HUES6 (cell line): ENCODE measurements at regions not wholly inside any gene's neighbourhood (a gene's known extent, or its start where the extent isn't known, plus 50 kb on each side); places are given as distances from the start of the nearest gene placed in this dataset.

Source experiments
- H3K27ac ChIP-seq: 2 replicates; pipeline ENCODE4 v1.7.0; 2013; ENCODE audit warnings: low read depth, mild to moderate bottlenecking, low read length, inconsistent platforms
- H3K27me3 ChIP-seq: 2 replicates; pipeline ENCODE4 v1.6.1; 2013; ENCODE audit warnings: low read length; ENCODE audit not compliant: control insufficient read depth, insufficient read depth
- H3K36me3 ChIP-seq: 2 replicates; pipeline ENCODE4 v1.6.1; 2013; ENCODE audit warnings: low read length; ENCODE audit not compliant: control insufficient read depth, insufficient read depth
- H3K4me1 ChIP-seq: 2 replicates; pipeline ENCODE4 v1.6.1; 2013; ENCODE audit warnings: low read length; ENCODE audit not compliant: control insufficient read depth, insufficient read depth
- H3K4me3 ChIP-seq: 2 replicates; pipeline ENCODE4 v1.5.1; 2013; ENCODE audit warnings: low read depth, low read length
- H3K9ac ChIP-seq: one replicate; pipeline ENCODE4 v1.6.1; 2013; ENCODE audit warnings: mild to moderate bottlenecking, low read length
- H3K9me3 ChIP-seq: 2 replicates; pipeline ENCODE4 v1.6.1; 2013; ENCODE audit warnings: low read depth, low read length; ENCODE audit not compliant: control insufficient read depth, insufficient read depth

GRCh38 chr6:168988280-168988679 lies 265.4 kb downstream of the THBS2 start:
- Histone ChIP-seq H3K27ac (no peak overlapping the region), H3K4me3 (no peak overlapping the region), H3K36me3 (no peaks in the 10 kb centered on the region), H3K27me3 (no peaks in the 10 kb centered on the region), H3K9me3 (0 out of 2 replicates have a peak, but pooled peaks cover 5% of the 10 kb centered on the region), H3K4me1 (no peaks in the 10 kb centered on the region), H3K9ac (no peak overlapping the region)

GRCh38 chr6:168985705-168986104 lies 267.9 kb downstream of the THBS2 start:
- Histone ChIP-seq H3K4me1 (no peaks in the 10 kb centered on the region), H3K27me3 (no peaks in the 10 kb centered on the region), H3K9ac (no peak overlapping the region), H3K4me3 (no peak overlapping the region), H3K9me3 (peaks cover 10% of the 10 kb centered on the region; the same call in 1 of the 2 replicates), H3K36me3 (no peaks in the 10 kb centered on the region), H3K27ac (no peak overlapping the region)

GRCh38 chr6:168983925-168984324 lies 269.7 kb downstream of the THBS2 start:
- no peak overlapping the region for H3K9ac ChIP-seq
- H3K27ac ChIP-seq = no peak overlapping the region
- H3K4me1 ChIP-seq = no peaks in the 10 kb centered on the region
- peaks cover 12% of the 10 kb centered on the region for H3K9me3 ChIP-seq
- H3K36me3 ChIP-seq = no peaks in the 10 kb centered on the region
- H3K4me3 ChIP-seq = no peak overlapping the region
- no peaks in the 10 kb centered on the region for H3K27me3 ChIP-seq

- H3K9me3 ChIP-seq = peaks cover 12% of the 10 kb centered on the region
- no peak overlapping the region for H3K27ac ChIP-seq
- H3K36me3 ChIP-seq = no peaks in the 10 kb centered on the region
- H3K4me3 ChIP-seq = no peak overlapping the region
- H3K9ac ChIP-seq = no peak overlapping the region
- no peaks in the 10 kb centered on the region for H3K4me1 ChIP-seq
- H3K27me3 ChIP-seq = no peaks in the 10 kb centered on the region
These were observed 272.5 kb downstream of the THBS2 start for GRCh38 chr6:168981187-168981586.

GRCh38 chr6:168979254-168979653 lies 274.4 kb downstream of the THBS2 start:
- H3K4me1 ChIP-seq = no peaks in the 10 kb centered on the region
- no peaks in the 10 kb centered on the region for H3K36me3 ChIP-seq
- H3K9me3 ChIP-seq = peaks cover 12% of the 10 kb centered on the region
- H3K27me3 ChIP-seq = no peaks in the 10 kb centered on the region
- H3K9ac ChIP-seq = no peak overlapping the region
- no peak overlapping the region for H3K4me3 ChIP-seq
- no peak overlapping the region for H3K27ac ChIP-seq

- H3K27ac ChIP-seq = no peak overlapping the region
- no peaks in the 10 kb centered on the region for H3K27me3 ChIP-seq
- H3K4me3 ChIP-seq = no peak overlapping the region
- no peaks in the 10 kb centered on the region for H3K4me1 ChIP-seq
- no peak overlapping the region for H3K9ac ChIP-seq
- H3K36me3 ChIP-seq = no peaks in the 10 kb centered on the region
- H3K9me3 ChIP-seq = no peaks in the 10 kb centered on the region
These were observed 281.5 kb downstream of the THBS2 start for GRCh38 chr6:168972128-168972527.

- Histone ChIP-seq H3K27ac (no peak overlapping the region), H3K4me1 (no peaks in the 10 kb centered on the region), H3K36me3 (no peaks in the 10 kb centered on the region), H3K9me3 (peaks cover under 1% of the 10 kb centered on the region; the same call in 1 of the 2 replicates), H3K27me3 (no peaks in the 10 kb centered on the region), H3K9ac (no peak overlapping the region), H3K4me3 (no peak overlapping the region)
These were observed 282.1 kb downstream of the THBS2 start for GRCh38 chr6:168971549-168971948.

GRCh38 chr6:168968801-168969200 lies 284.8 kb downstream of the THBS2 start:
- H3K9me3 ChIP-seq = peaks cover 9% of the 10 kb centered on the region; the same call in 1 of the 2 replicates
- no peak overlapping the region for H3K27ac ChIP-seq
- no peak overlapping the region for H3K9ac ChIP-seq
- no peaks in the 10 kb centered on the region for H3K4me1 ChIP-seq
- H3K4me3 ChIP-seq = no peak overlapping the region
- H3K27me3 ChIP-seq = no peaks in the 10 kb centered on the region
- no peaks in the 10 kb centered on the region for H3K36me3 ChIP-seq

GRCh38 chr6:168968228-168968627 lies 285.4 kb downstream of the THBS2 start:
- H3K9me3 ChIP-seq = peaks cover 9% of the 10 kb centered on the region; the same call in 1 of the 2 replicates
- no peak overlapping the region for H3K9ac ChIP-seq
- no peak overlapping the region for H3K27ac ChIP-seq
- H3K36me3 ChIP-seq = no peaks in the 10 kb centered on the region
- H3K4me3 ChIP-seq = no peak overlapping the region
- no peaks in the 10 kb centered on the region for H3K4me1 ChIP-seq
- no peaks in the 10 kb centered on the region for H3K27me3 ChIP-seq

GRCh38 chr6:168967281-168967925 lies 286.2 kb downstream of the THBS2 start:
- Histone ChIP-seq H3K27me3 (no peaks in the 10 kb centered on the region), H3K9ac (no peak overlapping the region), H3K36me3 (no peaks in the 10 kb centered on the region), H3K9me3 (peaks cover 9% of the 10 kb centered on the region; the same call in 1 of the 2 replicates), H3K27ac (no peak overlapping the region), H3K4me3 (no peak overlapping the region), H3K4me1 (no peaks in the 10 kb centered on the region)

- no peaks in the 10 kb centered on the region for H3K27me3 ChIP-seq
- H3K4me3 ChIP-seq = no peak overlapping the region
- H3K4me1 ChIP-seq = no peaks in the 10 kb centered on the region
- H3K36me3 ChIP-seq = no peaks in the 10 kb centered on the region
- H3K9me3 ChIP-seq = peaks cover 9% of the 10 kb centered on the region; the same call in 1 of the 2 replicates
- no peak overlapping the region for H3K27ac ChIP-seq
- no peak overlapping the region for H3K9ac ChIP-seq
These were observed 289.4 kb downstream of the THBS2 start for GRCh38 chr6:168964138-168964835.
